Nephron progenitor cell (in vitro differentiated cells): ENCODE measurements at regions not wholly inside any gene's neighbourhood (a gene's known extent, or its start where the extent isn't known, plus 50 kb on each side); places are given as distances from the start of the nearest gene placed in this dataset.

Source experiments
- DNase-seq: peaks from one replicate; pipeline ENCODE4 v3.0.0; 2021
- H3K27ac Mint-ChIP-seq: 2 replicates; pipeline ENCODE4 v1.8.0; 2021; ENCODE audit warnings: mild to moderate bottlenecking, moderate library complexity, mixed read lengths
- H3K27me3 Mint-ChIP-seq: 2 replicates; pipeline ENCODE4 v1.8.0; 2021; ENCODE audit warnings: mild to moderate bottlenecking, low read depth, mixed read lengths; ENCODE audit not compliant: poor library complexity
- H3K36me3 Mint-ChIP-seq: 2 replicates; pipeline ENCODE4 v1.8.0; 2021; ENCODE audit warnings: low read depth, mixed read lengths
- H3K4me1 Mint-ChIP-seq: 2 replicates; pipeline ENCODE4 v1.8.0; 2021; ENCODE audit warnings: mixed read lengths
- H3K4me3 Mint-ChIP-seq: 2 replicates; pipeline ENCODE4 v1.8.0; 2021; ENCODE audit warnings: mild to moderate bottlenecking, moderate library complexity, mixed read lengths
- H3K9me3 Mint-ChIP-seq: 2 replicates; pipeline ENCODE4 v1.8.0; 2021; ENCODE audit warnings: mild to moderate bottlenecking, moderate library complexity, mixed read lengths
- CTCF ChIP-seq: fragments of 200-600 bp; sonication (generic); IDR thresholded peaks from 2 replicates; pipeline ENCODE4 v1.5.0; 2021; ENCODE audit warnings: antibody characterized with exemption

DNA sequence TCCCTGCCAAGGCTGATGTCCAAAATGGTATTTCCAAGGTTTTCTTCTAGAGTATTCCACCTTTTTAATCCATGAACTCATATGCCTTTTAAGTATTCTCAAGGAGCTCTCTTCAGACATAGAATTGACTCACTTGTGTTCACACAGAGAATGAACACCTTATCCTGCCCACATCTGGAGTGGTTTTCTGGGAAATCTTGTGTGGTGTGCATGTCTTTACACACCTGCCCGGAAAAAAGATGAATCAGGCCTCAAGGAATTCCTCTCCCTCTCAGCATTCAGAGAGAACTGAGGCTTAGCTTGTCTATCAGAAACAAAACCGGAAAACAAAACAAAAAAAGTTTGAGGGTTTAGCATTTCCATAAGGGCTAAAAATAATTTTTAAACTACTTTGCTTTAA, 148.8 kb downstream of the TFAP2A start:
- no peak for TF ChIP-seq CTCF
- Mint-ChIP-seq H3K27ac (no peak overlapping the region), H3K27me3 (peaks cover 61% of the 10 kb centered on the region), H3K4me3 (no peak overlapping the region), H3K9me3 (peaks cover 11% of the 10 kb centered on the region), H3K4me1 (peaks cover 13% of the 10 kb centered on the region), H3K36me3 (no peaks in the 10 kb centered on the region)
- no peak for DNase-seq

GRCh38 chr6:10262505-10262904, 152.4 kb downstream of the TFAP2A start:
- H3K4me1 Mint-ChIP-seq, result no peaks in the 10 kb centered on the region
- H3K36me3 Mint-ChIP-seq, result no peaks in the 10 kb centered on the region
- no peak for TF ChIP-seq CTCF
- H3K4me3 Mint-ChIP-seq, result no peak overlapping the region
- peaks cover 18% of the 10 kb centered on the region for H3K9me3 Mint-ChIP-seq
- H3K27me3 Mint-ChIP-seq, result peaks cover 38% of the 10 kb centered on the region
- DNase-seq, result no peak
- no peak overlapping the region for H3K27ac Mint-ChIP-seq

GRCh38 chr6:10259671-10260070, 155.2 kb downstream of the TFAP2A start:
- Mint-ChIP-seq H3K4me1 (no peaks in the 10 kb centered on the region), H3K4me3 (no peak overlapping the region), H3K36me3 (no peaks in the 10 kb centered on the region), H3K9me3 (peaks cover 21% of the 10 kb centered on the region), H3K27ac (no peak overlapping the region), H3K27me3 (peaks cover 20% of the 10 kb centered on the region)
- DNase-seq, result no peak
- no peak for TF ChIP-seq CTCF

DNA sequence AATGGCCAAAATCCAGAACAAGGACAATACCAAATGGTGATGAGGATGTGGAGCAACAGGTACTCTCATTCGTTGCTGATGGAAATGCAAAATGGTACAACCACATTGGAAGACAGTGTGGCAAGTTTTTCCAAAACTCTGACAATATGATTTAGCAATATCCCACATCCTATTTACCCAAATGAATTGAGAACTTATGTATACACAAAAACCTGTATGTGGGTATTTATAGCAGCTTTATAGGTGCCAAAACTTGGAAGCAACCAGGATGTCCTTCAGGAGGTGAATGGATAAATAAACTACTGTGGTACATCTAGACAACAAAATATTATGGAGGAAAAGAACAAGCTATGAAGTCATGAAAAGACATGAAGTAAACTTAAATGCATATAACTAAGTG, 156.5 kb downstream of the TFAP2A start:
- no peaks in the 10 kb centered on the region for H3K36me3 Mint-ChIP-seq
- no peak for DNase-seq
- peaks cover 21% of the 10 kb centered on the region for H3K9me3 Mint-ChIP-seq
- H3K27ac Mint-ChIP-seq, result no peak overlapping the region
- no peak for TF ChIP-seq CTCF
- H3K27me3 Mint-ChIP-seq, result peaks cover 25% of the 10 kb centered on the region
- H3K4me1 Mint-ChIP-seq, result no peaks in the 10 kb centered on the region
- no peak overlapping the region for H3K4me3 Mint-ChIP-seq

GRCh38 chr6:10256113-10256690, 158.7 kb downstream of the TFAP2A start:
- Mint-ChIP-seq H3K4me1 (no peaks in the 10 kb centered on the region), H3K36me3 (no peaks in the 10 kb centered on the region), H3K27me3 (peaks cover 17% of the 10 kb centered on the region), H3K4me3 (no peak overlapping the region), H3K27ac (no peak overlapping the region), H3K9me3 (peaks cover 21% of the 10 kb centered on the region)
- peak; percentile 53 for TF ChIP-seq CTCF
- no peak for DNase-seq

GRCh38 chr6:10250655-10251220, 164.1 kb downstream of the TFAP2A start:
- DNase-seq, result no peak
- no peak overlapping the region for H3K4me3 Mint-ChIP-seq
- no peak for TF ChIP-seq CTCF
- H3K4me1 Mint-ChIP-seq, result no peaks in the 10 kb centered on the region
- H3K27ac Mint-ChIP-seq, result no peak overlapping the region
- H3K9me3 Mint-ChIP-seq, result no peaks in the 10 kb centered on the region
- H3K36me3 Mint-ChIP-seq, result no peaks in the 10 kb centered on the region
- H3K27me3 Mint-ChIP-seq, result peaks cover 12% of the 10 kb centered on the region
